ENCODE measurements at regions not wholly inside any gene's neighbourhood (a gene's known extent, or its start where the extent isn't known, plus 50 kb on each side); places are given as distances from the start of the nearest gene placed in this dataset.

DNA sequence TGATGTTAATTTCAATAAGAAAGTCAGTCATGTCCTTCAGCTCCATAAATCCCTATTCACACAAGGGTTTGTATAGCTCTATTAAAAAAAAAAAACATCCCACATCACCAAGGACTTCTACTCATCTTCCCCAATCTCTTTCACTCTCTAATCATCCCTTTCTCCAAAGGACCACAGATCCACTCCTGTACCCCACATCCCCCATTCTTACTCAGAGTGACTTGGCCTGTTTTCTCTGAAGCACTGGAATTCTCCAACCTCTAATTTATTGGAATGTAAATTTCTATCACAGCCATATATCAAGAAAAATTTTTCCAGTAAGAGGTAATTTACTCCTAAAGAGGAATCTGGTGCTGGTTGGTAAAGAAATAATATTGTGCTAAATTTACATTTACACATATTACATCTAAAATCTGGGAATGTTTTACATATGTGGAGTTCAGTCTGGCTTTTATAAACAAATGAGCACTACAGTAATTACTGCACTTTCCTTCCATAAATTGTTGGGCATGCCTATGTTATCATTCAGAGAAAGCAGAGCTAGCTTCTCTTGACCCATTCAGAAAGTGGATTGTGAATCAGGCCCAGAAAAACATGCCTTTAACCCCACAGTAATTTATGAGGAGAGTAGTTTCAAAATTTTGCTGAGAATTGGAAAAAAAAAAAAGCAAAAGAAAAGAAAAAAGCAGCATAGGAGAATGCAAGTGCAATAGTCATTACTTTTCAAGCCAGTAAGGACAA is 399.5 kb upstream of the TNC start:
- no peaks in the 10 kb centered on the region for H3K9me3 ChIP-seq
- H3K4me3 ChIP-seq (ENCODE audit: control insufficient read depth in 1 of 2, extremely low read depth in 1 of 2, low read length in 1 of 2) = no peak overlapping the region
- no peak for DNase-seq
- no peak overlapping the region for H3K27ac Mint-ChIP-seq
- peaks cover 6 to 7% of the 10 kb centered on the region in 2 donors for H3K27me3 Mint-ChIP-seq
- H3K4me1 ChIP-seq (ENCODE audit: control insufficient read depth in 1 of 2, extremely low read depth in 1 of 2, insufficient read depth in 2 of 2, low read length in 2 of 2) = no peaks in the 10 kb centered on the region
- CTCF ChIA-PET = interaction anchor here in 1 of 2 donors (0.6 to 0.7 kb wide), 2 partner anchors 11 to 476 kb away, joined by 3 to 5 read pairs; no protein-coding TSS in a partner anchor
- H3K9me3 Mint-ChIP-seq = no peaks in the 10 kb centered on the region
- H3K27me3 ChIP-seq (replicated peaks in 1 of 2; ENCODE audit: control insufficient read depth in 2 of 2, extremely low read depth in 1 of 2, insufficient read depth in 2 of 2, low read length in 1 of 2) = peaks cover 0 to 3% of the 10 kb centered on the region in 2 experiments
- H3K4me1 Mint-ChIP-seq = no peaks in the 10 kb centered on the region
- H3K27ac ChIP-seq (ENCODE audit: low read length) = no peak overlapping the region
- H3K36me3 ChIP-seq (ENCODE audit: control insufficient read depth in 2 of 2, extremely low read depth in 1 of 2, insufficient read depth in 1 of 2, low read length in 1 of 2) = no peaks in the 10 kb centered on the region
- no peak for ATAC-seq (replicated peaks in 1 of 4)
- POLR2A ChIA-PET = interaction anchor here in 1 of 2 donors (0.6 kb wide), 1 partner anchor 843 kb away, joined by 4 read pairs; no protein-coding TSS in a partner anchor
- no peaks in the 10 kb centered on the region for H3K36me3 Mint-ChIP-seq
- H3K4me3 Mint-ChIP-seq = no peak overlapping the region

DNA sequence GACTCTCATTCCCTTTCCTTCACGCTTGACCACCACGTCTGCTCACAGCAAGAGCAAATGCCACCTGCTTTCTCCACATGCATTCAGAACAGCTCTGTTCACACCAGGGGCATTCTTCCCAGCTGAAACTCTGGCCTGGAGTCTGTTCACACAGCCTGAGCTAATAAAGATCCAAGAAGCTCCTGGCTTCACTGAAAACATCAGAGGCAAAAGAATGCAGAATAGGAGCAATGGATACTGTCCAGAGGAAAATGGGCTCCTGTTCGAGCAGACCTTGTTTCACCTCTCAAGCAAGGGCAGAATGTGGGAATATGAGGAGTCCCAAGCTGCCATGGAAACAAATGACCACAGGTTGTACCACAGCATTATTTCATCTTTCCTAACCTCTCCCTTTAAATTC is 402.7 kb upstream of the TNC start:
- Mint-ChIP-seq H3K27ac (no peak overlapping the region), H3K27me3 (peaks cover 13 to 14% of the 10 kb centered on the region in 2 donors), H3K9me3 (no peaks in the 10 kb centered on the region), H3K4me3 (no peak overlapping the region), H3K36me3 (no peaks in the 10 kb centered on the region), H3K4me1 (no peaks in the 10 kb centered on the region)
- Histone ChIP-seq H3K36me3 (ENCODE audit: control insufficient read depth in 2 of 2, extremely low read depth in 1 of 2, insufficient read depth in 1 of 2, low read length in 1 of 2) (no peaks in the 10 kb centered on the region), H3K9me3 (no peaks in the 10 kb centered on the region), H3K4me1 (ENCODE audit: control insufficient read depth in 1 of 2, extremely low read depth in 1 of 2, insufficient read depth in 2 of 2, low read length in 2 of 2) (no peaks in the 10 kb centered on the region), H3K27ac (ENCODE audit: low read length) (no peak overlapping the region), H3K4me3 (ENCODE audit: control insufficient read depth in 1 of 2, extremely low read depth in 1 of 2, low read length in 1 of 2) (no peak overlapping the region), H3K27me3 (replicated peaks in 1 of 2; ENCODE audit: control insufficient read depth in 2 of 2, extremely low read depth in 1 of 2, insufficient read depth in 2 of 2, low read length in 1 of 2) (peaks cover 2 to 3% of the 10 kb centered on the region in 2 experiments)
- DNase-seq (no peak), ATAC-seq (replicated peaks in 1 of 4) (no peak)
- WGBS (ENCODE audit: insufficient coverage) = 81% methylated on average over 2 of the region's 3 CpGs
- ChIA-PET POLR2A (no interaction called here), CTCF (interaction anchor here in 1 of 2 donors (0.6 kb wide), 1 partner anchor 48 kb away, joined by 3 read pairs; no protein-coding TSS in a partner anchor)

DNA sequence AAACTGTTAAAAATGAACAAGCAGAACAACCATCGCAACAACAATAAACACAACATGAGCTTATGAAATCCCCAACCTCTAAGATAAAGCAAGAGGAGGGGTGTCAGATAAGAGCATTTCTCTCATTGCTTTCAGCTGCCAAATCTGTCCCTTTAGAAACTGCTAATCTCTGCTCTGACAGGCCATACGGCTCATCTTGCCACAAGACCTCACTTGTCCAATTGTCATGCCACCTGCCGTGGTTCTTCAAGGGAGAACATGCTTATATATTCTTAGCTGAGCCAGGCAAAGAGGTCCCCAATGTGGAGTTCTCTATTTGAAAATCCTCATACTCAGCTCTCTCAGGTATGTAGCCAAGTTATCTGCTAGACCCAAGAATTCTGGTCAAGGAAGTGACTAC is 405.0 kb upstream of the TNC start:
- no peak overlapping the region for H3K27ac ChIP-seq (ENCODE audit: low read length)
- ChIA-PET POLR2A (no interaction called here), CTCF (no interaction called here)
- Mint-ChIP-seq H3K4me1 (no peaks in the 10 kb centered on the region), H3K27me3 (peaks cover 9 to 19% of the 10 kb centered on the region in 2 donors), H3K36me3 (no peaks in the 10 kb centered on the region), H3K9me3 (no peaks in the 10 kb centered on the region), H3K27ac (no peak overlapping the region), H3K4me3 (no peak overlapping the region)
- no peaks in the 10 kb centered on the region for H3K9me3 ChIP-seq
- DNase-seq (no peak), ATAC-seq (replicated peaks in 1 of 4) (no peak)
- H3K4me1 ChIP-seq (ENCODE audit: control insufficient read depth in 1 of 2, extremely low read depth in 1 of 2, insufficient read depth in 2 of 2, low read length in 2 of 2) = no peaks in the 10 kb centered on the region
- no peaks in the 10 kb centered on the region for H3K36me3 ChIP-seq (ENCODE audit: control insufficient read depth in 2 of 2, extremely low read depth in 1 of 2, insufficient read depth in 1 of 2, low read length in 1 of 2)
- H3K4me3 ChIP-seq (ENCODE audit: control insufficient read depth in 1 of 2, extremely low read depth in 1 of 2, low read length in 1 of 2) = no peak overlapping the region
- peaks cover 2 to 3% of the 10 kb centered on the region in 2 experiments for H3K27me3 ChIP-seq (replicated peaks in 1 of 2; ENCODE audit: control insufficient read depth in 2 of 2, extremely low read depth in 1 of 2, insufficient read depth in 2 of 2, low read length in 1 of 2)
- 100% methylated on average over 1 of the region's 3 CpGs for WGBS (ENCODE audit: insufficient coverage)

DNA sequence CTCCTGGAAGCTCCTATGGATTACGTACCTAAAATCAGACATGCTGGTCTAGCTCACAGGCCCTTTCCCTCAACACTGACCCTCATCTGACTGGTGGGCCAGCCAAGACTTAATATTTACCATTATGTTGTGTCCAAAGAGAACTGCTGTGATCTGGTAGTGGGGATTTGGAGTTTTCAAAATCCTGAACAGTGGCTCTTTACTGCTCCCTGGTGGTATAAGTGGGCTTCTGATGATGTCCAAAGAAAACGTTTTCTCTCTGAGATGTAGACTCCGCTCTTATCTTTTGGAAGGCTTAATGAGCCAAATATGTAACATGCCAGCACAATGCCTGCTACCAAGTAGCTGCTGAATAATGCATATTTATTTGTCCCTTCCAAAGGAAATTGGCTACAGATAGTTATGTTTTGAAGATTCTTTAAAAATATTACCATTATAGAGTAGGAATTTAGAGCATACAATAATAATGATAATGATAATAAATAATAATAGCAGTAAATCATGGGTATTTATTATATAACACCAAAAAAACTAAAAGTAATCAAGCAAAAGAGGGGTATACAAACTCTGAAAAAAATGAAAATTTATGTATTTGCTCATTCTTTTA is 406.6 kb upstream of the TNC start:
- no peaks in the 10 kb centered on the region for H3K4me1 Mint-ChIP-seq
- no peaks in the 10 kb centered on the region for H3K9me3 Mint-ChIP-seq
- Histone ChIP-seq H3K27ac (ENCODE audit: low read length) (no peak overlapping the region), H3K27me3 (replicated peaks in 1 of 2; ENCODE audit: control insufficient read depth in 2 of 2, extremely low read depth in 1 of 2, insufficient read depth in 2 of 2, low read length in 1 of 2) (peaks cover 2 to 3% of the 10 kb centered on the region in 2 experiments), H3K4me1 (ENCODE audit: control insufficient read depth in 1 of 2, extremely low read depth in 1 of 2, insufficient read depth in 2 of 2, low read length in 2 of 2) (no peaks in the 10 kb centered on the region), H3K4me3 (ENCODE audit: control insufficient read depth in 1 of 2, extremely low read depth in 1 of 2, low read length in 1 of 2) (no peak overlapping the region), H3K36me3 (ENCODE audit: control insufficient read depth in 2 of 2, extremely low read depth in 1 of 2, insufficient read depth in 1 of 2, low read length in 1 of 2) (no peaks in the 10 kb centered on the region), H3K9me3 (no peaks in the 10 kb centered on the region)
- H3K27me3 Mint-ChIP-seq = peaks cover 5 to 16% of the 10 kb centered on the region in 2 donors
- no peak for ATAC-seq (replicated peaks in 1 of 4)
- H3K36me3 Mint-ChIP-seq = no peaks in the 10 kb centered on the region
- no CpG with 5 or more reads among the region's 3 CpGs for WGBS (ENCODE audit: insufficient coverage)
- DNase-seq = peak in 4 of 35 experiments; percentile 2 to 46 (median 3)
- POLR2A ChIA-PET = no interaction called here
- no peak overlapping the region for H3K4me3 Mint-ChIP-seq
- H3K27ac Mint-ChIP-seq = no peak overlapping the region
- CTCF ChIA-PET = interaction anchor here in 1 of 2 donors (1.0 kb wide), 1 partner anchor 844 kb away, joined by 3 read pairs; no protein-coding TSS in a partner anchor

DNA sequence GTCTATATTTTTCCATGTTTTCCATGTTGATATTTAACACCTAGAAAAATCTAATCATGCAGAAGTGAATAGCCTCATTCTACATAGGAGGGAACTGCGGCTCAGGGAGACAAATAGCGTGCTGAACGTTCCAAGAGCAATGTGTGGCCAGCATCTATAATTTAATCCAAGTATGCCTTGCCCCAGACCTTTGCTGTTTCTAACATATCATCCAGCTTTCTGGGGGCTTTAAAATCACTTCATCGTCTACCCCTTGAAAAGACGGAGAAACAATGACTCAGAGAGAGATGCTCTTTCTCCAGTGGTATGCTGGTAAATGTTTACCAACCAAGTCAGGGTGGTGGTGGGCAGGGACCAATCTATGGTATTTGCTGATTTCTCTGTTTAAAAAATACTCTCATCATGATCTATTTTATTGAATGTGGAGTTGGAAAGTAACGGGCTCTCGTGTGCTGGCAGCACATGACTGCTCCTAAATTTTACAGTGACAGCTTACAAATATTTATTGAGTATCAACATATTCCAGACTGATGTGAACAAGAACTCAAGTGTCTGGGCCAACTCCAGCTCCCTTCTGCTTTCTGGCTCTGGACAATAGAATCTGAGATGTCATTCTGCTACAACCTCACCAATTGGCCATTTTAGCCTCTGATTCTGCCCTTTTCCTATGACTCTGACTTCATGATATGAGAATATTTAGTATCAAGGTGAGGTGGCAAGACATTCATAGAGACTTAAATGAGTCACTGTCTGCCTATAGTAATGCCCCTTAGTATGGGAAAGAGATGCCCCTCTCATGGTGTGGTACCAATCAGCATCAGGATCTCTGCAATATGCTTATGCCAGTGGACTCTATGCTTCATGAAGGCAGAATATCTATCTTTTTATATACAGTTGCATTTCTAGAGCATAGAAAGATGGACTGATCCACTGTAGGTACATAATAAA is 407.4 kb upstream of the TNC start:
- CTCF ChIA-PET = interaction anchor here in 1 of 2 donors (0.5 kb wide), 1 partner anchor 865 kb away, joined by 3 read pairs; no protein-coding TSS in a partner anchor
- no peaks in the 10 kb centered on the region for H3K4me1 Mint-ChIP-seq
- Histone ChIP-seq H3K36me3 (ENCODE audit: control insufficient read depth in 2 of 2, extremely low read depth in 1 of 2, insufficient read depth in 1 of 2, low read length in 1 of 2) (no peaks in the 10 kb centered on the region), H3K9me3 (no peaks in the 10 kb centered on the region), H3K4me1 (ENCODE audit: control insufficient read depth in 1 of 2, extremely low read depth in 1 of 2, insufficient read depth in 2 of 2, low read length in 2 of 2) (no peaks in the 10 kb centered on the region), H3K4me3 (ENCODE audit: control insufficient read depth in 1 of 2, extremely low read depth in 1 of 2, low read length in 1 of 2) (no peak overlapping the region), H3K27ac (ENCODE audit: low read length) (no peak overlapping the region), H3K27me3 (replicated peaks in 1 of 2; ENCODE audit: control insufficient read depth in 2 of 2, extremely low read depth in 1 of 2, insufficient read depth in 2 of 2, low read length in 1 of 2) (peaks cover 0 to 2% of the 10 kb centered on the region in 2 experiments)
- DNase-seq = no peak
- POLR2A ChIA-PET = no interaction called here
- no peaks in the 10 kb centered on the region for H3K36me3 Mint-ChIP-seq
- H3K9me3 Mint-ChIP-seq = no peaks in the 10 kb centered on the region
- peaks cover 10 to 16% of the 10 kb centered on the region in 2 donors for H3K27me3 Mint-ChIP-seq
- no peak for ATAC-seq (replicated peaks in 1 of 4)
- WGBS (ENCODE audit: insufficient coverage) = 80% methylated on average over 2 of the region's 7 CpGs
- no peak overlapping the region for H3K4me3 Mint-ChIP-seq
- no peak overlapping the region for H3K27ac Mint-ChIP-seq

DNA sequence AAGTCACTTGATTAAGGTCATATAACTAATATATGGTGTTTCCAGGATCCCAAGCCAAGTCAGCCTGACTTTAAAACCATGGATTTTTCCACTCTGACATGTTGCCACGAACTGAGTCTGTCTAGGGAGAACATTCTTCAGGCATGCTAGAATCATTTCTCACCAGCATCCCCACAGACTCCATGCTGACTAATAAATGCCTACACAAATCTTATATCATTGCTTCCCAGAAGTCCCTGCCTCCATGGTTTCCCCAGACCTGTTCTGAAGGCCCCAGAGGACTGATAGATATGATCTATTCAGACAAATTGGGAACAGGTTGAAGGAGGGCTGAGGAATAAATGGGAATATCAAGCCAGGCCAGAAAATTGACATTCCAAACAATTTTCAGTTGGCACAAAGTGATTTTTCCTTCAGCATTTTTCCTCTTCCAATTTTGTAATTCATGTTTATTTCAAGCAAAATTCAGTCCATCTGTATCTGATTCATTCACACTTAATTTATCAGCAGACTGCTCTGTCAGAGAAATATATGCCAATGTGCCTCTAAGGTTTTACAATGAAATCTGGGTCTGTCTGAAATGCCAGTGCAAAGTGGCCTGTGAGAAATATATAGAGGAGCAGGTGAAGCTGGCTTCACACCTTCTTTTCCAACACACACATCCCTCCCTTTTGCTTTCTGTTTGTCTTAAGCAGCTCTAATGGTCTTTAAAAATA is 413.6 kb upstream of the TNC start:
- no peak overlapping the region for H3K4me3 ChIP-seq (ENCODE audit: control insufficient read depth in 1 of 2, extremely low read depth in 1 of 2, low read length in 1 of 2)

More for the DNA sequence above, 413.6 kb upstream of the TNC start:
- no peaks in the 10 kb centered on the region for H3K9me3 ChIP-seq
- H3K4me1 Mint-ChIP-seq = no peaks in the 10 kb centered on the region
- 0% methylated on average over 1 of the region's 1 CpG for WGBS (ENCODE audit: insufficient coverage)
- H3K9me3 Mint-ChIP-seq = no peaks in the 10 kb centered on the region
- H3K4me1 ChIP-seq (ENCODE audit: control insufficient read depth in 1 of 2, extremely low read depth in 1 of 2, insufficient read depth in 2 of 2, low read length in 2 of 2) = no peaks in the 10 kb centered on the region
- ChIA-PET POLR2A (no interaction called here), CTCF (no interaction called here)
- no peak overlapping the region for H3K27ac Mint-ChIP-seq
- H3K27ac ChIP-seq (ENCODE audit: low read length) = no peak overlapping the region
- no peak overlapping the region for H3K4me3 Mint-ChIP-seq
- DNase-seq (no peak), ATAC-seq (replicated peaks in 1 of 4) (no peak)
- H3K27me3 ChIP-seq (replicated peaks in 1 of 2; ENCODE audit: control insufficient read depth in 2 of 2, extremely low read depth in 1 of 2, insufficient read depth in 2 of 2, low read length in 1 of 2) = no peaks in the 10 kb centered on the region
- no peaks in the 10 kb centered on the region for H3K36me3 Mint-ChIP-seq
- H3K36me3 ChIP-seq (ENCODE audit: control insufficient read depth in 2 of 2, extremely low read depth in 1 of 2, insufficient read depth in 1 of 2, low read length in 1 of 2) = no peaks in the 10 kb centered on the region
- H3K27me3 Mint-ChIP-seq = peaks cover 21 to 24% of the 10 kb centered on the region in 2 donors

Data from T-cell (primary cell).